ENCODE measurements at regions not wholly inside any gene's neighbourhood (a gene's known extent, or its start where the extent isn't known, plus 50 kb on each side); places are given as distances from the start of the nearest gene placed in this dataset.

DNA sequence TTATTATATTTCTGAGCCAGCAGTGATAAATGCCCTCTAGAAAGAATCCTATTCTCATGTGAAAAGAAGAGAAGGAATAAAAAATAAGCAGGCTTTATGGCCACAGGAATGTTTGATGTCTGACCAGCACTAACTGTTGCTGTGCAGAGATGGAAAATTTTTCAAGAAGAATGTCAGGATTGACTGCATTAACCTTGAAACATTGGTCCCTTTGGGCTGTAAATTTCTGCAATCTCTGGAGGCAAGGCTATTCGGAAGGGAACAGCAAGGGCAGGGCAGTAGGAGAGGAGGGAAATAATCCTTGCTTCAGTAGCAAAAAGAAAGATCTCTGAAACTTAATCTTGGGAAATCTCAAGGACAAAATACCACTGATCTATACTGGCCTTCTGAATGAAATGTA, 415.2 kb downstream of the DNAH5 start:
- TF ChIP-seq, protein P1, sequence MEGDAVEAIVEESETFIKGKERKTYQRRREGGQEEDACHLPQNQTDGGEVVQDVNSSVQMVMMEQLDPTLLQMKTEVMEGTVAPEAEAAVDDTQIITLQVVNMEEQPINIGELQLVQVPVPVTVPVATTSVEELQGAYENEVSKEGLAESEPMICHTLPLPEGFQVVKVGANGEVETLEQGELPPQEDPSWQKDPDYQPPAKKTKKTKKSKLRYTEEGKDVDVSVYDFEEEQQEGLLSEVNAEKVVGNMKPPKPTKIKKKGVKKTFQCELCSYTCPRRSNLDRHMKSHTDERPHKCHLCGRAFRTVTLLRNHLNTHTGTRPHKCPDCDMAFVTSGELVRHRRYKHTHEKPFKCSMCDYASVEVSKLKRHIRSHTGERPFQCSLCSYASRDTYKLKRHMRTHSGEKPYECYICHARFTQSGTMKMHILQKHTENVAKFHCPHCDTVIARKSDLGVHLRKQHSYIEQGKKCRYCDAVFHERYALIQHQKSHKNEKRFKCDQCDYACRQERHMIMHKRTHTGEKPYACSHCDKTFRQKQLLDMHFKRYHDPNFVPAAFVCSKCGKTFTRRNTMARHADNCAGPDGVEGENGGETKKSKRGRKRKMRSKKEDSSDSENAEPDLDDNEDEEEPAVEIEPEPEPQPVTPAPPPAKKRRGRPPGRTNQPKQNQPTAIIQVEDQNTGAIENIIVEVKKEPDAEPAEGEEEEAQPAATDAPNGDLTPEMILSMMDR (IDR thresholded peaks at IDR 0.05; ENCODE audit: low read depth, low read length), result no peak
- TF ChIP-seq POLR2A (IDR thresholded peaks at IDR 0.05; ENCODE audit: extremely low read depth, insufficient read length) (no peak), MYC (IDR thresholded peaks at IDR 0.05; ENCODE audit: low read depth, low read length) (no peak)
- TF ChIP-seq, protein P2, sequence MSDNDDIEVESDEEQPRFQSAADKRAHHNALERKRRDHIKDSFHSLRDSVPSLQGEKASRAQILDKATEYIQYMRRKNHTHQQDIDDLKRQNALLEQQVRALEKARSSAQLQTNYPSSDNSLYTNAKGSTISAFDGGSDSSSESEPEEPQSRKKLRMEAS (IDR thresholded peaks at IDR 0.05; ENCODE audit: low read depth, low read length), result no peak
